ENCODE measurements at regions not wholly inside any gene's neighbourhood (a gene's known extent, or its start where the extent isn't known, plus 50 kb on each side); places are given as distances from the start of the nearest gene placed in this dataset.

GRCh38 chr11:92916299-92916698 is 53.2 kb upstream of the MTNR1B start:
- TF ChIP-seq CTCF (IDR thresholded peaks at IDR 0.05) (no peak), POLR2A (IDR thresholded peaks at IDR 0.05) (no peak)

Measured in esophagus squamous epithelium (tissue), 4 donors.